NCI-H146 treated with DMSO at 0.1 percent for 48 hours (cell line): ENCODE measurements at regions not wholly inside any gene's neighbourhood (a gene's known extent, or its start where the extent isn't known, plus 50 kb on each side); places are given as distances from the start of the nearest gene placed in this dataset.
A peak's percentile ranks its signal among the peaks of the same experiment; 100 is the strongest.
"Not testable (repeated sequence)": the region's sequence is repeated elsewhere in the genome, so short reads cannot be mapped to it uniquely, and the experiment has no call there.

Source experiments
- DNase-seq: peaks from one replicate; lab custom pipeline; 2025; ENCODE audit not compliant: unreplicated experiment; lab: John Stamatoyannopoulos, UW

- no peak for DNase-seq
Observed at GRCh38 chr4:100907465-100908454, 389.9 kb upstream of the EMCN start.

- no peak for DNase-seq
Observed at GRCh38 chr4:100906973-100907372, 389.2 kb upstream of the EMCN start.

- DNase-seq = not testable (repeated sequence)
Observed at GRCh38 chr4:100900945-100901344, 383.1 kb upstream of the EMCN start.

- DNase-seq = no peak
Observed at GRCh38 chr4:100900134-100900533, 382.3 kb upstream of the EMCN start.

- peak; percentile 67 for DNase-seq
Observed at GRCh38 chr4:100898844-100899243, 381.0 kb upstream of the EMCN start.

- DNase-seq = no peak
Observed at GRCh38 chr4:100895556-100896197, 377.9 kb upstream of the EMCN start.

GRCh38 chr4:100894339-100894870 is 376.6 kb upstream of the EMCN start:
- peak; percentile 0 for DNase-seq

GRCh38 chr4:100891808-100892207 is 374.0 kb upstream of the EMCN start:
- DNase-seq = no peak

- DNase-seq = no peak
Observed at GRCh38 chr4:100889898-100890297, 372.1 kb upstream of the EMCN start.

- DNase-seq = no peak
Observed at GRCh38 chr4:100889401-100889800, 371.6 kb upstream of the EMCN start.

GRCh38 chr4:100882661-100883060 is 364.8 kb upstream of the EMCN start:
- no peak for DNase-seq

GRCh38 chr4:100881283-100881682 is 363.5 kb upstream of the EMCN start:
- no peak for DNase-seq

- no peak for DNase-seq
Observed at GRCh38 chr4:100880011-100880410, 362.2 kb upstream of the EMCN start.

GRCh38 chr4:100879471-100879870 is 361.6 kb upstream of the EMCN start:
- DNase-seq = no peak

GRCh38 chr4:100876546-100876945 is 358.7 kb upstream of the EMCN start:
- DNase-seq = no peak

- DNase-seq = no peak
Observed at GRCh38 chr4:100875296-100876068, 357.7 kb upstream of the EMCN start.

- DNase-seq = no peak
Observed at GRCh38 chr4:100872811-100873210, 355.0 kb upstream of the EMCN start.

- no peak for DNase-seq
Observed at GRCh38 chr4:100870940-100871772, 353.3 kb upstream of the EMCN start.

GRCh38 chr4:100869276-100869675 is 351.5 kb upstream of the EMCN start:
- no peak for DNase-seq

- DNase-seq = peak; percentile 51
Observed at GRCh38 chr4:100868281-100868680, 350.5 kb upstream of the EMCN start.
